Sciatic nerve (tissue), 2 donors: ENCODE measurements at regions not wholly inside any gene's neighbourhood (a gene's known extent, or its start where the extent isn't known, plus 50 kb on each side); places are given as distances from the start of the nearest gene placed in this dataset.

Experiments used
- ATAC-seq: fragments of 200-7000 bp; cut with Tn5 transposase; one replicate; pipeline ENCODE4 v1.9.1; 2020; ENCODE audit warnings: mild to moderate bottlenecking, moderate library complexity
- DNase-seq: peaks from one replicate; pipeline ENCODE4 v3.0.0-alpha.2; 2020; ENCODE audit warnings: low spot score
- intact Hi-C: fragments of 100-400 bp; cut with DNase I; formaldehyde crosslinking; loops from one replicate; pipeline ENCODE4 v1.14.2; 2022
- donor health status: DM: no; HTN: no; CAD: no.
- donor health status: DM: no; HTN: no; CAD: no.

GRCh38 chr2:163231666-163232065 lies 393.1 kb upstream of the KCNH7 start:
- intact Hi-C loops, result loop anchor here (2.0 kb wide), 1 partner anchor 13 kb away; no protein-coding TSS in a partner anchor
- ATAC-seq (no peak), DNase-seq (no peak)

GRCh38 chr2:163213661-163214081 lies 375.1 kb upstream of the KCNH7 start:
- intact Hi-C loops, result no loop called here
- no peak for DNase-seq
- ATAC-seq, result peak; percentile 41

DNA sequence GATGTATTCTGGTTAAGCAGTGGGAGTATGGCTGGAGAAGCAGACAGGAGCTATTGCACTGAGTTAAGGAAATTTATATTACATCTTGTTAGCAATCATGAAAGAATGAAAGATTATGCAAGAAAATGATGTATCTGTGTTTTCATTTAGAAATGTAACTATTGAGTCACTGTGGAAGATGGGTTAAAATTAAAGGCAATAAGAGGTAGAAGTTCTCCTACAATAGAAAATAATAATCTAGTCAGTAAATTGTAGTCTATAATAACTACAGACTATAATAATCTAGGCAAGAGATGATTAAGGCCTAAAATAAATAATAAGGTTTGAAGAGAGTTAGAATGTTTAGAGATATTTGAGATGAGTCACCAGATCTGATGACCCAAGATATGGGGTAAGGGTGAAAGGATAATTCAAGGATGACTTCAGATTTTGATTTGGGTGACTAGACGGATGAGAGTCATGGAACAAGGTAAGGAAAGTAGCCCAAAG lies 371.9 kb upstream of the KCNH7 start:
- ATAC-seq, result no peak
- intact Hi-C loops, result no loop called here
- DNase-seq, result no peak

DNA sequence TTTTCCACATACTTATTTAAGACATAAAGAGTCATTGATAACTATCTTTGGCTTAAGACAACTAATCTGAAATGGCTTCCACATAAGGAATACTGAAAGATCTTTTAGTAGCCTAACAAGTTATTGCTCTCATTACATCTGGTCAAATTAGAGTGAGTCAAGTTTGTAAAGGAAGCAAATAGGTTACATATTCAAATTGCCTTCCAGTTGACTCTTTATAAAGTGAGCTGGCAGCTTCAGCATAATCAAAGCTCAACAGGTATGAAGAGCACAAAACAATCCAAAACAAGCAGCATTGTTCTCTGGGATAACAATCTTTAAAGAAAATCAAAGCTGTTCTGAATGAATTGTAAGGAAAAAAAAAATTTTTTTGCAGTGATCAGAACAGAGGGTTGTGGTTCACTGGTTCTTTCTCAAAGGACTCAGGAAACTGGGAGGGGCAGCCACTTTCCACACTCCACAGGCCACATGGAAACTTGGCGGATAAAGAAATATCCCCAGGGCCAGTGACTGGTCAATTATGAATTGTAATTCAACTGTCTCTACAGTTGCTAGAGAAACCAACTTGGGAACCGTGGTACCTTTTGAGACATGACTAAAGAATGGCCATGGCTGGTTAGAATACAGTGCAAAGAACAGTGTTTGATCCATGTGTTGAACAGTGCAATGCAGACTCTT lies 369.3 kb upstream of the KCNH7 start:
- DNase-seq (no peak), ATAC-seq (no peak)
- intact Hi-C loops, result no loop called here

DNA sequence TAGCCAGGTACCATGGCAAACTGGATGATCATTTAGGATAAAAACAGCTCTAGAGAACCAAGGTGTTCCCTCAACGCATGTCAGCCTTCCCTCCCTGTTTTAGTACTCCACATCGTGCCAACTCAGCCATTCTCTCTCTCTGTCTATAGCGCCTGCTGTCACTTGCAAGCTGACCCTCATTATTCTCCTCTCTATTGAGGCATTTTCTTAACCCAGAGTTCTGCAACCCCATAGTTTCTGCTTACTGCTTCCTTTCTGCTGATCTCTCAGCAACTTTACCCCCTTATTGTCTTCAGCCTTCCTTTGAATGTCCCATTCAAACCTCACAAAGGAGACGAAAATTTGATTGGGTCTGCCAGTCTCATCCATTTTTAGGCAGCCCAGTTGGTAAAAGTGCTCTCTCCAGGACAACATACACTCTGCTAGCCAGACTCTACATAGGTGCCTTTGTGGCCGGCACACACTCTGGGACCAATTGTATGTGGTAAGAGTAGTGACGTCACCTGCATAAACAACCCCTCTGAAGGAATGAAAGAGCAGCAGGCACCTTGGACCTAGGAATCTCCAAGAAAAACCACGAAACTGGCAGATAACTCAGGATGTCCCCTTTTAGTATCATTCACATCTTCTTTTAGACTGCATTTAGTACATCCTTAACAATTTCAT lies 367.2 kb upstream of the KCNH7 start:
- no peak for DNase-seq
- intact Hi-C loops, result no loop called here
- no peak for ATAC-seq

DNA sequence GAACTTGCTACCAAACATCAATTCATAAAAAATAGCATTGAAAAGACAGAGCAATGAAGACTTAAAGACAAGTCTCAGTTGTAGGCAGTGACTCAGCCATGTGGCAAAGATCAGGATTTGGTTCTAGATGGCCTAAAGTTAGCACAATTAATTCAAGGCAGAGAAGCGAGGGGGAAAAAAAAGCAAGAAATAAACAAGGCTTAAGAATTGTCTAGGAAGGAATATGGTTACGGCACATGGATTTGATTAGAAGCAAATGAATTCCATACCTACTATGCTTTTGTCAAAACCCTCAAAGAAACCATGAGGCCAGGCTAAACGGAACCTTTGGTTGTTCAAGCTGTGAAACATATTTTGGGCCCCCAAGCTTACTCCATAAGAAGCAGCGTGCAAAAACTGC lies 362.2 kb upstream of the KCNH7 start:
- intact Hi-C loops, result no loop called here
- no peak for ATAC-seq

GRCh38 chr2:163198972-163199371 lies 360.4 kb upstream of the KCNH7 start:
- DNase-seq (no peak), ATAC-seq (no peak)
- intact Hi-C loops, result no loop called here

More for the DNA sequence above, 362.2 kb upstream of the KCNH7 start:
- DNase-seq, result no peak

DNA sequence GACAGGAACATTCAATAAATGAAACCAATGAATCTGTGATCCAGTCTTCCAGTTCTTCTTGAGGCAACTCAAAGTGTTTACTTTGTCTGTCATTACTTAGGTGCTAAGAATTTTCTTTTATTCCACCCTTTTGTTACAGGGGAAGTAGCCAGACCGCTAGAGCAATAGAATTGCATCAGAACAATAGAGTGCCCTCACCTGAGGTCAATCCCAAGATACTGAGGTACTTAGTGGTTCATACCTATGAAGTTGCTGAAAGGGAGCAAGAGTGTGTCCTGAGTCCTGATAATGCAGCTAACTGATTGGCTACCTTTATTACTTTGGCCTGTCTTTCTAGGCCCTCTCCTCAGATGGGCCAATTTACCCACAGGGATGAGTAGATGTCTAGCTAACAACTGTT lies 359.4 kb upstream of the KCNH7 start:
- no peak for DNase-seq
- no peak for ATAC-seq
- intact Hi-C loops, result no loop called here

GRCh38 chr2:163191372-163191771 lies 352.8 kb upstream of the KCNH7 start:
- DNase-seq, result no peak
- intact Hi-C loops, result no loop called here

DNA sequence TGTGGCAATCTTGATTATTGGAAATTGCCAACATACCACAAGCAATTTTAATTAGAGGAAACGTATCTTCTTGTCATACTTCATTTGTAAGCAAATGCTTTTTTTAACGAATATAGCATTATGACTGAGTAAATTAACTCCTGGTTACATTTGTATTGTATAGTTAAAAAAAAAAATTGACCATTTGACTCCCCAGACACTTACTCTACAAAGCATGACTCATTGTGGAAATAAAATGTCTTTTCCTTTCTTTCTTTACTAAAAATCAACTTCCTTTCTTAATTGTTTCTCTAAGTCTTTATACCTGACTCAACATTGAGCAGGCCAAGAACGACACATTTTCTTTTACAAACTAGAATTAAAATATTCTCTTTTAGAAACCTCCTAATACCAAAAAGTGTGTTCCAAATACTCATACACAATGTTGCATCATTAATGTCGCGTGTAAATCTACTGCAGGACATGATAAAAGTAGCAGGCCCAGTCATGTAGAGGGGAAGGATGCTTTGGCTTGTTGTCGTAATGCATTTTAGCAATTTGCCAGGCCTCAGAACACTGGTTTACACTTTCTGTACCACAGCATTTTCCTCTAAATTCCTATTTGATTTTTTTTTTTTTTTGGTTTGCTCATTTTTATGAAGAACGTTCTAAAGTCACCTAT lies 349.6 kb upstream of the KCNH7 start:
- intact Hi-C loops, result no loop called here
- ATAC-seq, result no peak
- DNase-seq, result no peak

More at GRCh38 chr2:163191372-163191771, 352.8 kb upstream of the KCNH7 start:
- no peak for ATAC-seq

DNA sequence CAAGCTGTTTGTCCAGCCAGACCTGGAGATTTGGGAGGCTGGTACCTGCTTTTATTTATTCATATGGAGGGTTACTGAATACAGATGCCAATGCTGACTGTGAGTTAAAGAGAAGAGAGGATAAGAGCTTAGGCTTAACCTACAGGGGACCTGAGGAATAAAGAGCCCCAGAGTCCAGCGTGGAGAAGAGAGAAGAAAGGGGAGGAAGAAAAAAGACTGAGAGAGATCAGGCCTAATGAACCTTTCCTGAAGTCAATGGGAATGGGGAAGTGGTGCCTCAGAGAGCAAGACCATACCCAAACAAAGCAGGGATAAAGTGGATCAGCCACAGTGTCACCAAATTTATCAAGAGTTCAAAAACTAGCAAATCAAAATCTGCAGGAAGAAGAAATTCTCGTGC lies 348.6 kb upstream of the KCNH7 start:
- ATAC-seq (no peak), DNase-seq (no peak)
- intact Hi-C loops, result no loop called here

DNA sequence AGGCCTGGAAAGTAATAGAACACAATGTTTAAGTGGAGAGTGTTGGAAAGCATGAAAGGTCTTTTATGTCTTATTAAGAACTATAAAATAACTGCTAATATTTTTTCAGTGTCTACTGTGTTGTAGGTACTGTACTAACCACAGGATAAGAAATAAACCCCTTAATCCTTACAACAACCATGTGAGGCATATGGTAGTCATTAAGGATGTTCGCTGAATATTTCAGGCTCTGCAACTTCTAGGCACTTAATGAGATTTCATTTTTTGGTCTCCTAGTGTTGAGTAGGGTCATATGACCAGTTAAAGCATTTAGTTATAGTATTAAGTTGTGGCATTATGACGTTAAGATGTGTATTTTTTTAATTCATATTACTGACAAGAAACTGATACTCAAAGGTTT lies 346.6 kb upstream of the KCNH7 start:
- DNase-seq, result no peak
- ATAC-seq, result no peak
- intact Hi-C loops, result no loop called here

DNA sequence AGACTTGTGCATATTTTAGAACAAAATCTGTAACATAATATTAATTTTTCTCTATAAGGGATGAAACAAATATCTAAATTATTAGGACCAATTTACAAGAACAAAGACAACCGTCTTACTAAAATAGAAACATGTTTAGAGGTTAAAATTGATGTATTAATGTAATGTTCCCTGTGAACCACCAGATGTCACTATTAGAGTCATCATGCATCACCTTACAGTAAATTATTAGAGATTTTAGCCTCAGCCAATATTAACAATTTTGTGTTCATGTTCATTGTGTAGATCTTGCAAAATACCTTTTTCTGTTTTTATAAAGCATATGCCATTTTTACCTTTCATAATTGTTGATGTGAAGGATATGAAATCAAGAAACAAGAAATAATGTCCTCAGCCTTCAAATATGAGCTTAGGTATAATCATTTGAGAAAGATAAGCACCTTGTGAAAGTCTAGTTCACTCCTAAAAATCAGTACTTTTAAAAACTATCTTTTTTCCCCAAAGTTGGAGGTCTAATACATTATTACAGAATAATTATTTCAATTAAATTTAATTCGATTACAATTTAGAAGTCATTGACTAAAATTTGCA lies 344.3 kb upstream of the KCNH7 start:
- ATAC-seq, result no peak
- intact Hi-C loops, result no loop called here
- no peak for DNase-seq

GRCh38 chr2:163177592-163177991 lies 339.0 kb upstream of the KCNH7 start:
- no peak for DNase-seq
- ATAC-seq, result no peak
- intact Hi-C loops, result no loop called here

DNA sequence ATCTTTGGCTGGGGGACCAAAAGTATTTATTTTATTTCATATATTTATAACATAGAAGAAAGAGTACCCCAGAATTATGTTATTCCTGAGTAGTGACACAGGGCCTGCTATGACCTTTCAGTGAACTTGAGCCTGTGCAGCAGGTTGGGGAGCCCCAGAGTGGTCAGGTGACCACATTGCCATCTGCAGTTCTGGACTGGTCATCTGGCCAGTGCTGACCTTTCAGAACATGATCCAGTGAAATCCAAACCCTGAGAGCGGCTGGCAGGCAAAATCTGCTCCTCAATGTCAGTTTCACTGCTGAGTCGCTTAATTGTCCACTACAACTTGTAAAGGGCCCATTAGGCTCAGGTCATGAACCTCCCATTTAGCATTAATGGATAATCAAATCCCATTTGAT lies 336.7 kb upstream of the KCNH7 start:
- ATAC-seq, result no peak
- DNase-seq, result no peak
- intact Hi-C loops, result no loop called here

DNA sequence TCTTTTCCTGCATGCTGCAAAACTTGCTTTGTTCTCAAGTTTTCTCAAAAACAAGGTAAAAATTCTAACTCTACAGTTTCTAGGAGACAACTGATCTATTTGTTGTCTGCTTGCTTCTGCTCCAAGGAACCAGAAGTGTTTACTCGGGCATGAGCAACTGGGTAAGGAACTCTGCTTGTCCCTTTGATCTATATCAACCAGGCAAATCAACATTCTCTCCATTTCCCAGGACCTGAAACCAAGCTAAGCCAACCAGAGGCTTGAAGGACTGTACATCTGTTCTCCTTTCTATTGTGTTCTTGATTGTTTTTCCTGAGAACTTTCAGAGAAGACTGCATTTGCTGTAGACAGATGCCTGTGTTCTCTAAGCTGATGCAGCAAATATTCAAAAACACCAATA lies 335.0 kb upstream of the KCNH7 start:
- intact Hi-C loops, result no loop called here
- ATAC-seq, result no peak

GRCh38 chr2:163171786-163172530 lies 333.4 kb upstream of the KCNH7 start:
- intact Hi-C loops, result no loop called here
- ATAC-seq (no peak), DNase-seq (no peak)

More for the DNA sequence above, 335.0 kb upstream of the KCNH7 start:
- DNase-seq, result no peak

DNA sequence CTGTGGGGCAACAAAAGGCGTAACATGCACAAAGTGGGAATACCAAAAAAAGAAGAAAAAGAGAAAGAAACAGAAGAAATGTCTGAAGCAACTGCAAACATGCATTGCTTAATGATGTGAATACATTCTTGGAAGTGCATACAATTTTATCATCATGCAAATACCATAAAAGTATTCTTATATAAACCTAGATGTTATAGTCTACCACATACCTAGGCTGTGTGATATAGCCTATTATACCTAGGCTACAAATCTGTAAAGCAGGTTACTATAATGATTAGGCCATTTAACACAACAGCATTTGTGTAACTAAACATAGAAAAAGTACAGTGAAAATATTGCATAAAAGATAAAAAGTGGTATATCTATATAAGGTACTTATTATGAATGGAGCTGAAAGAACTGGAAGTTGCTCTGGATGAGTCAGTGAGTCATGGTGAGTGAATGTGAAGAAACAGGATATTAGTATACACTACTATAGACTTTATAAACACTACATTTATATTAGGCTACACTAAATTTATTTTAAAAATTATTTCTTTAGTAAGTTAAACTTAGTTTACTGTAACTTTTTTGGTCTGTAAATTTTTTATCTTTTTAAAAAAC lies 319.4 kb upstream of the KCNH7 start:
- no peak for DNase-seq
- intact Hi-C loops, result no loop called here
- ATAC-seq, result no peak

GRCh38 chr2:163157411-163157810 lies 318.8 kb upstream of the KCNH7 start:
- intact Hi-C loops, result no loop called here
- no peak for ATAC-seq

More at GRCh38 chr2:163157411-163157810, 318.8 kb upstream of the KCNH7 start:
- DNase-seq, result no peak
